NCI-H345 treated with DMSO at 0.1 percent for 48 hours (cell line): ENCODE measurements at regions not wholly inside any gene's neighbourhood (a gene's known extent, or its start where the extent isn't known, plus 50 kb on each side); places are given as distances from the start of the nearest gene placed in this dataset.

Experiments
- DNase-seq: peaks from one replicate; lab custom pipeline; 2025; ENCODE audit not compliant: unreplicated experiment; lab: John Stamatoyannopoulos, UW

- DNase-seq = no peak
Observed at GRCh38 chr9:115209601-115210306, 91.8 kb upstream of the TNC start.

- no peak for DNase-seq
Observed at GRCh38 chr9:115210699-115211098, 92.7 kb upstream of the TNC start.

- DNase-seq = no peak
Observed at GRCh38 chr9:115211413-115212124, 93.6 kb upstream of the TNC start.

GRCh38 chr9:115212125-115212605 is 94.2 kb upstream of the TNC start:
- no peak for DNase-seq

- no peak for DNase-seq
Observed at GRCh38 chr9:115212832-115213231, 94.9 kb upstream of the TNC start.

- no peak for DNase-seq
Observed at GRCh38 chr9:115213818-115214334, 95.9 kb upstream of the TNC start.

GRCh38 chr9:115216873-115217272 is 98.9 kb upstream of the TNC start:
- no peak for DNase-seq

- peak; percentile 43 for DNase-seq
Observed at GRCh38 chr9:115220319-115221005, 102.5 kb upstream of the TNC start.

GRCh38 chr9:115223471-115223870 is 105.5 kb upstream of the TNC start:
- DNase-seq = no peak

GRCh38 chr9:115225459-115226116 is 107.6 kb upstream of the TNC start:
- DNase-seq = no peak

GRCh38 chr9:115226152-115226551 is 108.2 kb upstream of the TNC start:
- no peak for DNase-seq

- DNase-seq = no peak
Observed at GRCh38 chr9:115229496-115229895, 111.5 kb upstream of the TNC start.

- no peak for DNase-seq
Observed at GRCh38 chr9:115230924-115231515, 113.1 kb upstream of the TNC start.

- no peak for DNase-seq
Observed at GRCh38 chr9:115232181-115232774, 114.3 kb upstream of the TNC start.

- no peak for DNase-seq
Observed at GRCh38 chr9:115234094-115234493, 116.1 kb upstream of the TNC start.

GRCh38 chr9:115235221-115235620 is 117.3 kb upstream of the TNC start:
- no peak for DNase-seq

GRCh38 chr9:115237385-115237998 is 119.5 kb upstream of the TNC start:
- no peak for DNase-seq

GRCh38 chr9:115240676-115241075 is 122.7 kb upstream of the TNC start:
- DNase-seq = no peak

- no peak for DNase-seq
Observed at GRCh38 chr9:115241641-115242040, 123.7 kb upstream of the TNC start.

- DNase-seq = no peak
Observed at GRCh38 chr9:115249488-115249887, 131.5 kb upstream of the TNC start.
